Activated CD4-positive, alpha-beta T cell treated with anti-CD3 and anti-CD28 coated beads, Interleukin-2, amount 10 ng/mL, durations not matched to agents 7 days and 5 days (primary cell): ENCODE measurements at regions not wholly inside any gene's neighbourhood (a gene's known extent, or its start where the extent isn't known, plus 50 kb on each side); places are given as distances from the start of the nearest gene placed in this dataset.

Source experiments
- CTCF ChIA-PET: fragments of 350-600 bp; sonication (Branson Sonifier 250); formaldehyde crosslinking; loops from one replicate; lab custom pipeline; 2021; ENCODE audit warnings: antibody characterized with exemption; lab: Charles Lee
- POLR2A ChIA-PET: fragments of 350-600 bp; sonication (Branson Sonifier 250); formaldehyde crosslinking; loops from one replicate; lab custom pipeline; 2021; ENCODE audit warnings: antibody characterized with exemption; lab: Charles Lee
- DNase-seq: peaks from one replicate; pipeline ENCODE4 v3.0.0-alpha.2; 2020
- H3K27ac Mint-ChIP-seq: one replicate; pipeline ENCODE4 v1.8.0; 2021; ENCODE audit warnings: mild to moderate bottlenecking, moderate library complexity, mixed read lengths
- H3K27me3 Mint-ChIP-seq: one replicate; pipeline ENCODE4 v1.8.0; 2021; ENCODE audit warnings: mixed read lengths
- H3K36me3 Mint-ChIP-seq: one replicate; pipeline ENCODE4 v1.8.0; 2021; ENCODE audit warnings: low read depth, mixed read lengths
- H3K4me1 Mint-ChIP-seq: one replicate; pipeline ENCODE4 v1.8.0; 2021; ENCODE audit warnings: mixed read lengths
- H3K4me3 Mint-ChIP-seq: one replicate; pipeline ENCODE4 v1.8.0; 2021; ENCODE audit warnings: mild to moderate bottlenecking, moderate library complexity, mixed read lengths
- H3K9me3 Mint-ChIP-seq: one replicate; pipeline ENCODE4 v1.8.0; 2021; ENCODE audit warnings: mixed read lengths

GRCh38 chr4:81704461-81704860 is 232.8 kb upstream of the RASGEF1B start:
- no peak overlapping the region for H3K27ac Mint-ChIP-seq
- H3K27me3 Mint-ChIP-seq = no peaks in the 10 kb centered on the region
- H3K36me3 Mint-ChIP-seq = no peaks in the 10 kb centered on the region
- ChIA-PET POLR2A (no interaction called here), CTCF (interaction anchor here (0.6 kb wide), 1 partner anchor 219 kb away, joined by 4 read pairs; no protein-coding TSS in a partner anchor)
- H3K9me3 Mint-ChIP-seq = no peaks in the 10 kb centered on the region
- no peak overlapping the region for H3K4me3 Mint-ChIP-seq
- no peak for DNase-seq
- no peaks in the 10 kb centered on the region for H3K4me1 Mint-ChIP-seq

- CTCF ChIA-PET = no interaction called here
- Mint-ChIP-seq H3K9me3 (no peaks in the 10 kb centered on the region), H3K27me3 (no peaks in the 10 kb centered on the region), H3K36me3 (no peaks in the 10 kb centered on the region), H3K4me1 (no peaks in the 10 kb centered on the region), H3K4me3 (no peak overlapping the region), H3K27ac (no peak overlapping the region)
- no peak for DNase-seq
- POLR2A ChIA-PET = interaction anchor here (0.7 kb wide), 1 partner anchor 492 kb away, joined by 3 read pairs; no protein-coding TSS in a partner anchor
Observed at GRCh38 chr4:81700189-81700588, 228.5 kb upstream of the RASGEF1B start.

- no peaks in the 10 kb centered on the region for H3K36me3 Mint-ChIP-seq
- ChIA-PET CTCF (interaction anchor here (1.3 kb wide), 1 partner anchor 15 kb away, joined by 3 read pairs; no protein-coding TSS in a partner anchor), POLR2A (no interaction called here)
- H3K4me1 Mint-ChIP-seq = no peaks in the 10 kb centered on the region
- no peak overlapping the region for H3K27ac Mint-ChIP-seq
- no peak for DNase-seq
- no peaks in the 10 kb centered on the region for H3K9me3 Mint-ChIP-seq
- peaks cover 4% of the 10 kb centered on the region for H3K27me3 Mint-ChIP-seq
- no peak overlapping the region for H3K4me3 Mint-ChIP-seq
Observed at GRCh38 chr4:81698538-81699296, 227.0 kb upstream of the RASGEF1B start.

GRCh38 chr4:81694176-81694913 is 222.6 kb upstream of the RASGEF1B start:
- no peak for DNase-seq
- no peak overlapping the region for H3K27ac Mint-ChIP-seq
- H3K9me3 Mint-ChIP-seq = no peaks in the 10 kb centered on the region
- no peaks in the 10 kb centered on the region for H3K4me1 Mint-ChIP-seq
- H3K27me3 Mint-ChIP-seq = peaks cover 7% of the 10 kb centered on the region
- CTCF ChIA-PET = no interaction called here
- no peaks in the 10 kb centered on the region for H3K36me3 Mint-ChIP-seq
- H3K4me3 Mint-ChIP-seq = no peak overlapping the region
- POLR2A ChIA-PET = no interaction called here

GRCh38 chr4:81690871-81691270 is 219.2 kb upstream of the RASGEF1B start:
- no peaks in the 10 kb centered on the region for H3K36me3 Mint-ChIP-seq
- no peaks in the 10 kb centered on the region for H3K9me3 Mint-ChIP-seq
- H3K4me3 Mint-ChIP-seq = no peak overlapping the region
- H3K27ac Mint-ChIP-seq = no peak overlapping the region
- ChIA-PET POLR2A (no interaction called here), CTCF (no interaction called here)
- H3K27me3 Mint-ChIP-seq = peaks cover 7% of the 10 kb centered on the region
- no peaks in the 10 kb centered on the region for H3K4me1 Mint-ChIP-seq
- no peak for DNase-seq

- ChIA-PET CTCF (interaction anchor here (1.1 to 1.2 kb wide), 2 partner anchors 10 to 221 kb away, joined by 3 to 5 read pairs; no protein-coding TSS in a partner anchor), POLR2A (no interaction called here)
- Mint-ChIP-seq H3K9me3 (no peaks in the 10 kb centered on the region), H3K4me1 (no peaks in the 10 kb centered on the region), H3K27ac (no peak overlapping the region), H3K36me3 (no peaks in the 10 kb centered on the region), H3K27me3 (no peaks in the 10 kb centered on the region), H3K4me3 (no peak overlapping the region)
- no peak for DNase-seq
Observed at GRCh38 chr4:81688085-81688484, 216.4 kb upstream of the RASGEF1B start.

- ChIA-PET POLR2A (no interaction called here), CTCF (interaction anchor here (1.1 to 1.3 kb wide), 3 partner anchors 10 to 221 kb away, joined by 3 to 5 read pairs (median 3); no protein-coding TSS in a partner anchor)
- DNase-seq = no peak
- Mint-ChIP-seq H3K27ac (no peak overlapping the region), H3K36me3 (no peaks in the 10 kb centered on the region), H3K9me3 (no peaks in the 10 kb centered on the region), H3K27me3 (no peaks in the 10 kb centered on the region), H3K4me1 (no peaks in the 10 kb centered on the region), H3K4me3 (no peak overlapping the region)
Observed at GRCh38 chr4:81687471-81687870, 215.8 kb upstream of the RASGEF1B start.

- no peak overlapping the region for H3K27ac Mint-ChIP-seq
- ChIA-PET POLR2A (no interaction called here), CTCF (no interaction called here)
Observed at GRCh38 chr4:81685104-81685503, 213.4 kb upstream of the RASGEF1B start.

GRCh38 chr4:81684352-81684751 is 212.6 kb upstream of the RASGEF1B start:
- no peak for DNase-seq
- ChIA-PET POLR2A (no interaction called here), CTCF (interaction anchor here (0.6 to 0.7 kb wide), 2 partner anchors 14 to 637 kb away, joined by 3 to 6 read pairs; no protein-coding TSS in a partner anchor)
- no peaks in the 10 kb centered on the region for H3K9me3 Mint-ChIP-seq
- H3K27ac Mint-ChIP-seq = no peak overlapping the region
- peaks cover 6% of the 10 kb centered on the region for H3K27me3 Mint-ChIP-seq
- no peaks in the 10 kb centered on the region for H3K4me1 Mint-ChIP-seq
- H3K36me3 Mint-ChIP-seq = no peaks in the 10 kb centered on the region
- H3K4me3 Mint-ChIP-seq = no peak overlapping the region

More at GRCh38 chr4:81685104-81685503, 213.4 kb upstream of the RASGEF1B start:
- no peak for DNase-seq
- Mint-ChIP-seq H3K4me3 (no peak overlapping the region), H3K4me1 (no peaks in the 10 kb centered on the region), H3K27me3 (peaks cover 4% of the 10 kb centered on the region), H3K9me3 (no peaks in the 10 kb centered on the region), H3K36me3 (no peaks in the 10 kb centered on the region)

GRCh38 chr4:81682492-81682891 is 210.8 kb upstream of the RASGEF1B start:
- H3K36me3 Mint-ChIP-seq = no peaks in the 10 kb centered on the region
- CTCF ChIA-PET = interaction anchor here (0.6 kb wide), 1 partner anchor 487 kb away, joined by 3 read pairs; no protein-coding TSS in a partner anchor
- no peaks in the 10 kb centered on the region for H3K4me1 Mint-ChIP-seq
- no peak overlapping the region for H3K27ac Mint-ChIP-seq
- DNase-seq = no peak
- no peaks in the 10 kb centered on the region for H3K9me3 Mint-ChIP-seq
- peaks cover 6% of the 10 kb centered on the region for H3K27me3 Mint-ChIP-seq
- H3K4me3 Mint-ChIP-seq = no peak overlapping the region
- POLR2A ChIA-PET = no interaction called here

GRCh38 chr4:81679315-81679714 is 207.6 kb upstream of the RASGEF1B start:
- Mint-ChIP-seq H3K4me1 (no peaks in the 10 kb centered on the region), H3K27me3 (peaks cover 6% of the 10 kb centered on the region), H3K9me3 (no peaks in the 10 kb centered on the region), H3K27ac (no peak overlapping the region), H3K36me3 (no peaks in the 10 kb centered on the region), H3K4me3 (no peak overlapping the region)
- ChIA-PET CTCF (no interaction called here), POLR2A (no interaction called here)
- DNase-seq = no peak

GRCh38 chr4:81678801-81679200 is 207.1 kb upstream of the RASGEF1B start:
- no peak overlapping the region for H3K4me3 Mint-ChIP-seq
- H3K9me3 Mint-ChIP-seq = no peaks in the 10 kb centered on the region
- peaks cover 6% of the 10 kb centered on the region for H3K27me3 Mint-ChIP-seq
- no peaks in the 10 kb centered on the region for H3K4me1 Mint-ChIP-seq
- POLR2A ChIA-PET = no interaction called here
- CTCF ChIA-PET = no interaction called here
- H3K27ac Mint-ChIP-seq = no peak overlapping the region
- DNase-seq = no peak
- H3K36me3 Mint-ChIP-seq = no peaks in the 10 kb centered on the region

- POLR2A ChIA-PET = no interaction called here
- Mint-ChIP-seq H3K4me1 (no peaks in the 10 kb centered on the region), H3K9me3 (no peaks in the 10 kb centered on the region), H3K27ac (no peak overlapping the region), H3K4me3 (no peak overlapping the region), H3K27me3 (peaks cover 6% of the 10 kb centered on the region), H3K36me3 (no peaks in the 10 kb centered on the region)
- DNase-seq = no peak
- CTCF ChIA-PET = no interaction called here
Observed at GRCh38 chr4:81676537-81676936, 204.8 kb upstream of the RASGEF1B start.
